H9 (cell line): ENCODE measurements at regions not wholly inside any gene's neighbourhood (a gene's known extent, or its start where the extent isn't known, plus 50 kb on each side); places are given as distances from the start of the nearest gene placed in this dataset.

ENCODE experiments used
- DNase-seq: peaks from one replicate; pipeline ENCODE4 v3.0.0-alpha.2; 2017
- H2AFZ ChIP-seq: one replicate; pipeline ENCODE4 v1.6.1; 2013; ENCODE audit warnings: mild to moderate bottlenecking, low read length, control low read depth, moderate library complexity
- H2AK5ac ChIP-seq: 2 replicates; pipeline ENCODE4 v1.6.1; 2013; ENCODE audit warnings: low read length, control low read depth, mixed read lengths; ENCODE audit not compliant: insufficient read length
- H2BK120ac ChIP-seq: one replicate; pipeline ENCODE4 v1.6.1; 2013; ENCODE audit warnings: low read depth, mild to moderate bottlenecking, low read length, control low read depth, inconsistent platforms; ENCODE audit not compliant: poor library complexity, severe bottlenecking
- H2BK12ac ChIP-seq: 2 replicates; pipeline ENCODE4 v1.6.1; 2013; ENCODE audit warnings: low read length, control low read depth, mixed read lengths, low read depth; ENCODE audit not compliant: insufficient read length
- H2BK15ac ChIP-seq: 2 replicates; pipeline ENCODE4 v1.6.1; 2013; ENCODE audit warnings: low read depth, low read length, control low read depth
- H2BK20ac ChIP-seq: one replicate; pipeline ENCODE4 v1.6.1; 2013; ENCODE audit warnings: low read depth, mild to moderate bottlenecking, low read length, control low read depth, inconsistent platforms; ENCODE audit not compliant: poor library complexity, severe bottlenecking
- H2BK5ac ChIP-seq: 2 replicates; pipeline ENCODE4 v1.6.1; 2013; ENCODE audit warnings: low read length, control low read depth, mixed read lengths; ENCODE audit not compliant: insufficient read length
- H3K14ac ChIP-seq: 2 replicates; pipeline ENCODE4 v1.6.1; 2013; ENCODE audit warnings: low read length, control low read depth; ENCODE audit not compliant: insufficient read depth
- H3K18ac ChIP-seq: 2 replicates; pipeline ENCODE4 v1.6.1; 2013; ENCODE audit warnings: low read depth, mild to moderate bottlenecking, mixed read lengths, low read length, control low read depth; ENCODE audit not compliant: insufficient read length
- H3K23ac ChIP-seq: 2 replicates; pipeline ENCODE4 v1.6.1; 2013; ENCODE audit warnings: low read length, control low read depth, mixed read lengths, low read depth; ENCODE audit not compliant: insufficient read length
- H3K23me2 ChIP-seq: 2 replicates; pipeline ENCODE4 v1.6.1; 2013; ENCODE audit warnings: low read depth, mild to moderate bottlenecking, mixed read lengths, low read length, control low read depth; ENCODE audit not compliant: insufficient read length, poor library complexity, severe bottlenecking
- H3K27ac ChIP-seq: 2 replicates; pipeline ENCODE4 v1.5.1; 2013; ENCODE audit warnings: low read length, control low read depth, mixed read lengths, low read depth; ENCODE audit not compliant: insufficient read length
- H3K27me3 ChIP-seq: 2 replicates; pipeline ENCODE4 v1.6.1; 2013; ENCODE audit warnings: low read length, control low read depth, inconsistent platforms; ENCODE audit not compliant: insufficient read depth
- H3K4ac ChIP-seq: 2 replicates; pipeline ENCODE4 v1.6.1; 2013; ENCODE audit warnings: low read depth, mild to moderate bottlenecking, control low read depth, inconsistent platforms, low read length, moderate library complexity
- H3K4me1 ChIP-seq: 2 replicates; pipeline ENCODE4 v1.6.1; 2013; ENCODE audit warnings: low read length, control low read depth, inconsistent platforms; ENCODE audit not compliant: insufficient read depth
- H3K4me2 ChIP-seq: 2 replicates; pipeline ENCODE4 v1.6.1; 2013; ENCODE audit warnings: low read length, control low read depth, mixed read lengths; ENCODE audit not compliant: insufficient read length, insufficient read depth
- H3K56ac ChIP-seq: 2 replicates; pipeline ENCODE4 v1.6.1; 2013; ENCODE audit warnings: low read depth, mild to moderate bottlenecking, mixed read lengths, low read length, control low read depth; ENCODE audit not compliant: insufficient read length
- H3K79me1 ChIP-seq: 2 replicates; pipeline ENCODE4 v1.6.1; 2013; ENCODE audit warnings: low read depth, mild to moderate bottlenecking, moderate library complexity, low read length, control low read depth, inconsistent platforms; ENCODE audit not compliant: insufficient read depth, poor library complexity, severe bottlenecking
- H3K79me2 ChIP-seq: 2 replicates; pipeline ENCODE4 v1.6.1; 2013; ENCODE audit warnings: low read length, control low read depth, inconsistent platforms; ENCODE audit not compliant: insufficient read depth
- H3K9ac ChIP-seq: 2 replicates; pipeline ENCODE4 v1.6.1; 2013; ENCODE audit warnings: low read length, control low read depth, mixed read lengths; ENCODE audit not compliant: insufficient read length; ENCODE audit errors: extremely low read depth
- H3K9me3 ChIP-seq: one replicate; pipeline ENCODE4 v1.6.1; 2013; ENCODE audit warnings: low read depth, low read length, inconsistent platforms; ENCODE audit not compliant: control insufficient read depth
- H3T11ph ChIP-seq: one replicate; pipeline ENCODE4 v1.6.1; 2013; ENCODE audit warnings: mild to moderate bottlenecking, low read length, control low read depth, inconsistent platforms
- H4K20me1 ChIP-seq: one replicate; pipeline ENCODE4 v1.6.1; 2013; ENCODE audit not compliant: control insufficient read depth, insufficient read length, insufficient read depth
- H4K5ac ChIP-seq: 2 replicates; pipeline ENCODE4 v1.6.1; 2013; ENCODE audit warnings: low read depth, mild to moderate bottlenecking, mixed read lengths, low read length, control low read depth; ENCODE audit not compliant: insufficient read length
- H4K8ac ChIP-seq: replicated peaks from 2 replicates; pipeline ENCODE4 v1.6.1; 2013; ENCODE audit warnings: low read length, control low read depth, mixed read lengths, low read depth; ENCODE audit not compliant: insufficient read length
- H4K91ac ChIP-seq: 2 replicates; pipeline ENCODE4 v1.6.1; 2013; ENCODE audit warnings: low read depth, mild to moderate bottlenecking, moderate library complexity, mixed read lengths, low read length, control low read depth; ENCODE audit not compliant: insufficient read length
- H3K27ac Mint-ChIP-seq, 3 experiments: 2 replicates in 2 of 3; 3 replicates in 1 of 3; pipeline ENCODE4 v1.8.0; 2020 to 2021; ENCODE audit warnings: mixed read lengths in 3 of 3, mild to moderate bottlenecking in 1 of 3, moderate library complexity in 1 of 3
- H3K27me3 Mint-ChIP-seq: 2 replicates; pipeline ENCODE4 v1.8.0; 2021; ENCODE audit warnings: low read depth, mild to moderate bottlenecking, moderate library complexity, mixed read lengths
- H3K36me3 Mint-ChIP-seq, 3 experiments: 2 replicates in 2 of 3; 3 replicates in 1 of 3; pipeline ENCODE4 v1.8.0; 2020 to 2021; ENCODE audit warnings: low read depth in 3 of 3, mixed read lengths in 3 of 3; ENCODE audit not compliant: insufficient read depth in 1 of 3
- H3K4me1 Mint-ChIP-seq, 2 experiments: 2 replicates each; pipeline ENCODE4 v1.8.0; 2020; ENCODE audit warnings: mixed read lengths in 2 of 2
- H3K4me3 Mint-ChIP-seq, 2 experiments: 2 replicates in 1 of 2; 3 replicates in 1 of 2; pipeline ENCODE4 v1.8.0; 2020 to 2021; ENCODE audit warnings: mild to moderate bottlenecking in 2 of 2, mixed read lengths in 2 of 2, moderate library complexity in 1 of 2
- H3K9me3 Mint-ChIP-seq, 2 experiments: 2 replicates in 1 of 2; 3 replicates in 1 of 2; pipeline ENCODE4 v1.8.0; 2020; ENCODE audit warnings: mild to moderate bottlenecking in 2 of 2, mixed read lengths in 2 of 2, moderate library complexity in 1 of 2
- WGBS: extraction: QIAGEN DNeasy Blood & Tissue Kit; methylation state at CpG from one replicate; pipeline ENCODE4 v1.1.7; 2013; ENCODE audit warnings: missing lambda C conversion rate, low lambda C conversion rate, mixed read lengths; ENCODE audit not compliant: insufficient read length; ENCODE audit errors: extremely low coverage; 5-methylcytosine and 5-hydroxymethylcytosine counted together
- TF ChIP-seq, protein P1 (sequence below): fragments of 200-600 bp; sonication (generic); conservative IDR thresholded peaks from 3 replicates; pipeline ENCODE4 v1.8.0; 2021; ENCODE audit warnings: antibody characterized with exemption, mild to moderate bottlenecking

DNA sequence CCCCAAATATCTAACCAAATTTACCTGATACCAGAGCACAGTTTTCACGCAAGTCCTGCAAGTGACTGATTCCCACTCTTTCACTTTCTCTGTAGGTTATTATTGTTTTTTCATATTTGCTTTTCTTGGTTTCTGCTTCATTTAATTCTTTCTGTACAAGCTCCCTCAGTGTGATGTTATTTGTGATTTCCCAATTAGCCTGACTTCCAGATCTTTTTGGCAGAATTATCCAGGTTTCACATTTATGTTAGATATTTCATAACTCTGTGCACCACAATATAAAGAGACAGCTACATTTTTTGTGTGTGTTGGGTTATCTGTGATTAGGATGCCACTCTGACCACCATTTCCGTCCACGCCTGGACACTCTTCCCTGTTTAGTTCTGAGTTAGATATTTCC, 381.5 kb upstream of the CNTNAP2 start:
- no peak overlapping the region for H3K27ac ChIP-seq
- no peak for DNase-seq
- Mint-ChIP-seq H3K4me3 (no peak overlapping the region), H3K27me3 (peaks cover 2% of the 10 kb centered on the region; the same call in 1 of the 2 replicates), H3K4me1 (peaks cover 10 to 13% of the 10 kb centered on the region in 2 experiments), H3K36me3 (no peaks in the 10 kb centered on the region; a peak in 2 of 7 replicates), H3K9me3 (no peaks in the 10 kb centered on the region), H3K27ac (no peak overlapping the region)
- no peak overlapping the region for H4K8ac ChIP-seq
- H3K4me1 ChIP-seq: no peaks in the 10 kb centered on the region; the same call in 1 of the 2 replicates
- no peak overlapping the region for H3K4me2 ChIP-seq
- no peak overlapping the region for H2BK120ac ChIP-seq
- no peak overlapping the region for H3K23ac ChIP-seq
- no peak overlapping the region for H2BK20ac ChIP-seq
- H2AK5ac ChIP-seq: no peak overlapping the region
- no peaks in the 10 kb centered on the region for H3K9me3 ChIP-seq
- no peak overlapping the region for H3K18ac ChIP-seq
- WGBS: no CpG with 5 or more reads among the region's 3 CpGs
- H2BK12ac ChIP-seq: no peak overlapping the region
- H2BK15ac ChIP-seq: no peak overlapping the region
- H4K20me1 ChIP-seq: no peaks in the 10 kb centered on the region
- no peaks in the 10 kb centered on the region for H3K79me1 ChIP-seq
- H3K79me2 ChIP-seq: no peaks in the 10 kb centered on the region
- no peak overlapping the region for H3T11ph ChIP-seq
- H3K4ac ChIP-seq: no peak overlapping the region
- H4K5ac ChIP-seq: no peak overlapping the region
- no peaks in the 10 kb centered on the region for H3K23me2 ChIP-seq
- H3K56ac ChIP-seq: no peak overlapping the region
- H3K27me3 ChIP-seq: no peaks in the 10 kb centered on the region
- H3K9ac ChIP-seq: no peak overlapping the region
- no peak overlapping the region for H4K91ac ChIP-seq
- H2BK5ac ChIP-seq: no peak overlapping the region
- TF ChIP-seq, protein P1, sequence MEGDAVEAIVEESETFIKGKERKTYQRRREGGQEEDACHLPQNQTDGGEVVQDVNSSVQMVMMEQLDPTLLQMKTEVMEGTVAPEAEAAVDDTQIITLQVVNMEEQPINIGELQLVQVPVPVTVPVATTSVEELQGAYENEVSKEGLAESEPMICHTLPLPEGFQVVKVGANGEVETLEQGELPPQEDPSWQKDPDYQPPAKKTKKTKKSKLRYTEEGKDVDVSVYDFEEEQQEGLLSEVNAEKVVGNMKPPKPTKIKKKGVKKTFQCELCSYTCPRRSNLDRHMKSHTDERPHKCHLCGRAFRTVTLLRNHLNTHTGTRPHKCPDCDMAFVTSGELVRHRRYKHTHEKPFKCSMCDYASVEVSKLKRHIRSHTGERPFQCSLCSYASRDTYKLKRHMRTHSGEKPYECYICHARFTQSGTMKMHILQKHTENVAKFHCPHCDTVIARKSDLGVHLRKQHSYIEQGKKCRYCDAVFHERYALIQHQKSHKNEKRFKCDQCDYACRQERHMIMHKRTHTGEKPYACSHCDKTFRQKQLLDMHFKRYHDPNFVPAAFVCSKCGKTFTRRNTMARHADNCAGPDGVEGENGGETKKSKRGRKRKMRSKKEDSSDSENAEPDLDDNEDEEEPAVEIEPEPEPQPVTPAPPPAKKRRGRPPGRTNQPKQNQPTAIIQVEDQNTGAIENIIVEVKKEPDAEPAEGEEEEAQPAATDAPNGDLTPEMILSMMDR: no peak
- H3K14ac ChIP-seq: no peak overlapping the region
- H2AFZ ChIP-seq: no peak overlapping the region
